AG09309 (cell line): ENCODE measurements at regions not wholly inside any gene's neighbourhood (a gene's known extent, or its start where the extent isn't known, plus 50 kb on each side); places are given as distances from the start of the nearest gene placed in this dataset.

ENCODE experiments used
- DNase-seq: peaks from one replicate; pipeline ENCODE4 v3.0.0-alpha.2; 2010; ENCODE audit warnings: low read depth
- H3K4me3 ChIP-seq: 2 replicates; pipeline ENCODE4 v1.5.1; 2011; ENCODE audit warnings: mild to moderate bottlenecking, low read depth, low read length, moderate library complexity; ENCODE audit not compliant: control insufficient read depth
- CTCF ChIP-seq: IDR thresholded peaks from 2 replicates; pipeline ENCODE4 v1.5.1; 2011; ENCODE audit warnings: mild to moderate bottlenecking, low read depth, low read length, inconsistent platforms; ENCODE audit not compliant: insufficient read depth, control insufficient read depth; ENCODE audit errors: missing control alignments

- DNase-seq = peak; percentile 10
- H3K4me3 ChIP-seq = no peak overlapping the region
- TF ChIP-seq CTCF = no peak
Observed at GRCh38 chr1:81617308-81617967, 183.3 kb upstream of the ADGRL2 start.

GRCh38 chr1:81613803-81614202, 186.9 kb upstream of the ADGRL2 start:
- H3K4me3 ChIP-seq = no peak overlapping the region
- no peak for TF ChIP-seq CTCF

GRCh38 chr1:81607924-81608323, 192.8 kb upstream of the ADGRL2 start:
- H3K4me3 ChIP-seq = no peak overlapping the region
- no peak for DNase-seq
- TF ChIP-seq CTCF = no peak

More at GRCh38 chr1:81613803-81614202, 186.9 kb upstream of the ADGRL2 start:
- no peak for DNase-seq

- DNase-seq = no peak
- H3K4me3 ChIP-seq = no peak overlapping the region
- TF ChIP-seq CTCF = no peak
Observed at GRCh38 chr1:81607086-81607485, 193.6 kb upstream of the ADGRL2 start.

- no peak for TF ChIP-seq CTCF
- H3K4me3 ChIP-seq = no peak overlapping the region
- no peak for DNase-seq
Observed at GRCh38 chr1:81606656-81607055, 194.1 kb upstream of the ADGRL2 start.

- no peak for DNase-seq
- H3K4me3 ChIP-seq = no peak overlapping the region
- TF ChIP-seq CTCF = no peak
Observed at GRCh38 chr1:81605023-81605422, 195.7 kb upstream of the ADGRL2 start.

- H3K4me3 ChIP-seq = no peak overlapping the region
- no peak for DNase-seq
- no peak for TF ChIP-seq CTCF
Observed at GRCh38 chr1:81600878-81601622, 199.7 kb upstream of the ADGRL2 start.
